HG03066 (cell line): ENCODE measurements at regions not wholly inside any gene's neighbourhood (a gene's known extent, or its start where the extent isn't known, plus 50 kb on each side); places are given as distances from the start of the nearest gene placed in this dataset.

Experiments
- ATAC-seq: cut with Tn5 transposase; IDR thresholded peaks from one replicate; pipeline ENCODE4 v1.9.1; 2021; ENCODE audit warnings: low read depth; ENCODE audit not compliant: unreplicated experiment

DNA sequence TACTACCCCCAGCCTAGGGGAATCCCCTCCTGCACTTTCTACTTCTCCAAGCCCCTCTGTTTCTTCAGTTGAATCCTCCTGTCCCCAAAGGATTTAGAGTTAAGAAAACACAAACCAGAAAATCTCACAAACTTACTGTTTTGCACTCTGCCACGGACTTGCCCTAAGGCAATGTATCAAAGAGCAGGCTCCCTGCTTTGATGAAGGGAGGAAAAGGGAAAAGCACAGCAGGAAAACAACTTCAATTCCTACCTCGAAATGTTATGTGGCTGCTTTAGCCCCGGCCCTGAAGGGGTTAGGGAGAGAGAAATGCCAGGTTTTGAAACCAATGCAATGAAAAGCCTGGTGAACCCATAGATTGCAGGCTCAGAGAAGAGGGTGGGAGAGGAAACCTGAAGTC, 254.7 kb downstream of the MAN2A1 start:
- ATAC-seq = no peak

DNA sequence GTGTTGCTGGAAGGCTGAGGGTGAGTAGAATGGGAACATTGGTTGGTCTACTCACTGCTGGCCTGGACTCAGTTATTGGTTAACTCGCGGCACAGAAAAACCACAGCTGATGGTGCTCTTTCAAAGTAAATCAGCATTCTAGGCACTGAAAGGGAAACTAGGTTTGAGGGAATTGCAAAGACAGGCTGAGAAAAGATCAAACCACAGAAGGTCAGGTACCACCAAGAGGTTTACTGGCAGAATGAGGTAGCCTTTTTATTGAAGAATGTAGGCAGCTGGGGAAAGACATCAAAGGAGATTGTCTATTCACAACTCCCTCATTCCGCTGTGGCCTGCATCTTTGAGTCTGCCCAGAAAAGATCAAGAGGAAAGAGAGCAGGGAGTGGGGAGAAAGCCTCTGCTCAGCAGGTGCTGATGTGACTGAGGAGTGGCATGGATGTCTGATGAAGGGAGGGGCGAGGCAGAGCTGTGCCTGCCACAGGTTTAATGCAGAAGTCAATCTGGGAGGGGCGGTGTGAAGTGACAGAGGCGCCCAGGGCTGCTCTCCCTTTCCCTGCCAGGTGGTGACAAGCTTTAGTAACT, 255.5 kb downstream of the MAN2A1 start:
- ATAC-seq = peak; percentile 71

DNA sequence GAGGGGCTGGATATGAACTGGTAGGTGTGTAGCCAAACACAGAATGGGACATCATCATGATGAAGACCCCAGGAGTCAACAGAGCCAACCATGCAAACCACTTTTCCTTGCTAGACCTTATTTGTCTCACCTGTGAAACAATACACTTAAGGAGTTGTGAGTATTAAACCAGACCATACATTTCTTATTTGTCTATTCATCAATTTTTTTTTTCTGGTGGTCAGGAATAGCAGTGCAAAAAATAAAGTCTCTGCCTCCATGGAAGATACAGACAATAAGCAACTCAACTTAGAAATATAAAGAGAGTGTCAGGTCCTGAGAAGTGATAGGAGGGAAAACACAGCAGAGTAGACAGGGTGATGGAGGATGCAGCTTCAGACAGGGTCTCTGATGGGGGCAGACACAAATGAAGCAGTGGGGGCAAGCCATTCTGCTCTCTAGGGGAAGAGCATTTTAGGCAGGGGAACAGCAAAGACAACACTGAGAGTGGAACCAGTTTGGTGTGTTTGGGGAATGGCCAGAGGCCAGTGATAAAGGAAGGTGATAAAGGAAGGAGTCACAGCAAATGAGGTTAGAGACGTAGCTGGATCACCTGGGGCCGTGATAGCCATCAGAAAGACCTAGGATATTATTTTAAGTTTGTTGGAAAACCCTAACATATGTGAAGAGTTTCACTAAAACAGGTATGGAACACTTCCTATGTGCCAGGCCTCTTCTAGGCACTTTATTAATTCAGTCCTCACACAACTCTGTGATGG, 256.2 kb downstream of the MAN2A1 start:
- ATAC-seq = no peak

DNA sequence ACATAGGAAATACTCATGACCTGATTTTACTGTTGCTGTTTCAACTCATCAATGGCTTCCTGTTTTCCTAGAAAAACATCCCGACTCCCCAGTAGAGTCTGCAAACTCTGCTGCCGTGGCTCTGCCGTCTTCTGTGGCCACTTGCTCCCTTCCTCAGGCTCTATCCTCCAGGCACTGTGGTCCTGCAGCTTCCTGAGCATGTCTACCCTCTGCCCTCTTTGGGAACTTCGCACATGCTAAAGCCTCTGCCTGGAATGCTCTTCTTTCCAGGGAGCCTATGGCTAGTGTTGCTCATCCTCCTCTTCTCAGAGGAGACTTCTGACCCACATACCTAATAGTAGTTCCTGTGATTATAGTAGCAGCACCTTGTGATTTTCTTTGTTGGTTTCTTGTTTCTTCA, 256.9 kb downstream of the MAN2A1 start:
- no peak for ATAC-seq

DNA sequence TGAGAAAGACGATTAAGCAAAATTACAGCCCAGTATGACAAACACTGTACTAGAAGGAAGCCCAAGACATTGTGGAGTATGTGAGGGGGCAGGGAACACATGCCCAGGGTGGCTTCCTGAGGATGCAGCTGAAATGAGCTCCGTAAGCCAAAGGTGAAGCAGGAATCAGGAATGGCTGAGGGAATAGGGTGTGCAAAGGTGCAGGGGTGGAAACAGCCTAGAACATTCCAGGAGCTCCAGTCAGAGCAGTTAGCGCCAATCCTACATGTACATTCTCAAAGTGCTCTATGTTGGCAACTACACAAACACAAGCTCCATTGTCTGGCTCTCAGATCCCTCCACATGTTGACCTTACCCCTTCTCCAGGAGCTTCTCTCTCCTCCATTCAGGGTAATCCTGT, 257.9 kb downstream of the MAN2A1 start:
- ATAC-seq = no peak

DNA sequence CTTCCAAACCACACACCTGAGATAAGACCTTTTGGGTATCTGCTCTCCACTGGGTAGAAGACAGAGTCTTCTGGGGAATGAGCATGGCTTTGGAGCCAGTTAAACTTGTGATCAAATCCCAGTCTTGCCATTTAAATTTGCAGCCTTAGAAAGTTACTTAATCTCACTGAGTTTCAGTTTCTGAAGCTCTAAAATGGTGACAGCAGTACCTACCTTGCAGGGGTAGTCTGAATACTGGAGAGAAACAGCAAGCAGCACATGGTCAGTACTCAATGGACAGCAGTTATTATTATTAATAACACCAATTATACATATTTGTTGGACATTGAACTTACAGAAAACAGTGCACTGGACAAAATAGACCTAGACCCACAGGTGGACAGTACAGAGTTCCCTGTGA, 260.9 kb downstream of the MAN2A1 start:
- no peak for ATAC-seq

DNA sequence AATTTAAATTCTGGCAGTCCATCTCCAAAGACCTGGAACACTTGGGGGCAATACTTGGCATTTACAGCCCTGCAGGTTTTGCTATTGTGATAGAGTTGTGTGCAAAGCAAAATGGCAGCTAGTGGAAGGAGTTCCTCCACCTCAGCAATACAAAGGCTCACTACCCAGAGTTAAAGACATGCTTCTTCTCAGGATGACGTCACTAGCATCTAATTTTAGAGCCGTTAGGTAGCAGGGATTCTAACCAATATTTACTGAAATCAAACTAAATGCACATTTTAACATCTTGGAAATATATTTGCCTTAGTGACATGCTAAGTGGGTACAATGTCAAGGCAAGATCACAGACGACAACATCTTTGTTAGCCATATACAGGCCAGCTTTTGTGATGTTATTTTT, 261.6 kb downstream of the MAN2A1 start:
- no peak for ATAC-seq

DNA sequence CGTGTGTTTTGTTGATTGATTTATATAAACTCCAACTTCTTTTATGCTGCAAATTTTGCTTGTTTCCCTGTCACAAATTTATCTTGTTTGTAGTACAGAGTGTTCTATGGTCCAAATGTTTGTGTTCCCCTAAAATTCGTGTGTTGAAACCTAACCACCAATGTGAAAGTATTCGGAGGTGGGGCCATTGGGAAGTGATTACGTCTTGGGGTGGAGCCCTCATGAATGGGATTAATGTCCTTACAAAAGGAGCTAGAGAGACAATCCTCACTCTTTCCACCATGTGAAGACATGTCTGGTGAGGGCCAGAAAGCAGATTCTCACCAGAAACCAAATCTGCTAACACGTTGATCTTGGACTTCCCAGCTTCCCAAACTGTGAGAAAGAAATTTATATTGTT, 262.0 kb downstream of the MAN2A1 start:
- no peak for ATAC-seq

DNA sequence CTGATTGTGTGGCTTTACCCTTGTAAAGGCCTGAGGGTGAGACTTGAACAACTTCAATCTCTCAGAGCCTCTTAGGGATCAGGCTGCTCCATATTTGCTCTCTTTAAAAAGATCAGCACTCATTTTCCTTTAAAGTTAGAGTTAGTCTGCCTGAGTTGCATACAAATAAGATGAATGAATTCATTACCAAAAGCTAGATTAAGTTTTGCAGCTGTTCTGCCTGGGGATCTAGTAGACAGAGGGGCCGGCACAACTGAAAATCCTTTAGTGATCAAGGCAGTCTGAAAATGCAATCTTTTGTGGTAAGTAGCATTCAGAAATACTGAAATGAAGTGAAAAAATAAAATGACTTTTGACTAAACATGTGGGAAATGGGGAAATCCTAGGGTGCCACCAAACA, 264.0 kb downstream of the MAN2A1 start:
- ATAC-seq = no peak

DNA sequence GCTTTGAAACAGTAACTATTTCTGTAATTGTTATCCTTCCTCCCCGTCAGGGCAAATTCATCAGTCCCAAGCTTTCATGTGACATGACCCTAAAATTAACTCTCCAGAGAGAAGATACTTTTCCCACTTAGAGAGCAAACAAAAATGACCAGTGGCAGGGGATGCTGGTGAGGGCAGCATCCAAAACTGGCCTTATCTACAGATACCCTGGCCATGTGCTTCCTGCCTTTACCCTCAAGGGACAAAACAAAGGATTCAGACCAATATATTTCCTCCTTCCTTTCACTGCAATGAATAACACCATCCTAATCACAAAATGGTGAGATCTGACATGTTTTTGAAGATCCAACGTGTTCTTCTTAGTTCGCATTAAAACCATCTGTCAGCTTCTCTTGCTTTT, 267.2 kb downstream of the MAN2A1 start:
- no peak for ATAC-seq

DNA sequence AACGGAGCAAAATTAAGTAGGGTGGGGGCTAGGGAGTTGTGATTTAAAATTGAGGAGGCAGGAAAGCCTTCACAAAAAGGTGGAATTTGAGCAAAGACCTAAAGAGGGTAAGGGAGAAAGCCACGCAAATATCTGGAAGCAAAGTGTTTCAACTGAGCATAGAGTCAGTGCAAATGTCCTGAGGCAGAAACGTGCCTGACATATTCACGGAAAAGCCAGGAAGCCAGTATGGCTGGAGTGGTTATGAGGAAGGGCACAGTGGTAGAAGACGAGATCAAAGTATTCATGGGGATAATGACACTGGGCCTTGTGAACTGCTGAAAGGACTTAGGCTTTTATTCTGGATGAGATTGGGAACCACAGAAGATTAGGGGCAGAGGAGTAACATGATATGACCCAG, 268.4 kb downstream of the MAN2A1 start:
- ATAC-seq = no peak

DNA sequence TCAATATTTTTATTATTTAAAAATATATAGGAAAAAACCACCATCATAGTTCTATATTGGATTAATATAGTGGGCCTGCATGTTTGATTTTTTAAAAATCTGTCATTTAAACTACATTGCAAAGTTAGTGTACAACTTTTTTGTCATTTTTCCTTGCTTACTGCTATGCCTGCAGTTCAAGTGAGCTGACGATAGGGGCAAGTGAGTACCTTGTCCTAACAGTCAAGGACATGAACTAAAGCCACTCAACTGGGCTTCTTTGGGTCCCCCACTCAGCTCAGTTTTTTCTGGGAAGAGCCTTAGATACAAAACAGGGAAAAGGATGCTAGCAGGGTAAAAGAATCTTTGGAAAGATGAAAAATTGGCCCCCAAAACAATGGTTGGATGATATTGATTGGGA, 269.9 kb downstream of the MAN2A1 start:
- no peak for ATAC-seq

DNA sequence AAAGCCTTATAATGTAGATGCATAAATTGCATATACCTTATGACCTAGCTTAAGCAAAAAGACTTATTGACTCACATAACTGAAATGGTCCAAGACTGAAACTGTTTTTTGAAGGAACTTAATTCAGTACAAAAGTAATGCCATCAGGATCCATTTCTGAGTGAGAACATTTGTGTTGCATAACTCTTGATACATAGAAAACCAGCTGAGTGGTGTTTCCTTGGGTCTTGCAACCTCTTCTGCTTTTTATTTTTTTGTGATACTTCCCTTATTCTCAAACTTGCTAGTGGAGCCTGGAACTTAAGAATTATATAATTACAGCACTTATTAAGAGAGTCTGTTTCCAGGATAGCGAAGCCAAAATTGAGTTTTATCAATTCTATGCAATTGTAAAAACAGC, 272.0 kb downstream of the MAN2A1 start:
- no peak for ATAC-seq

DNA sequence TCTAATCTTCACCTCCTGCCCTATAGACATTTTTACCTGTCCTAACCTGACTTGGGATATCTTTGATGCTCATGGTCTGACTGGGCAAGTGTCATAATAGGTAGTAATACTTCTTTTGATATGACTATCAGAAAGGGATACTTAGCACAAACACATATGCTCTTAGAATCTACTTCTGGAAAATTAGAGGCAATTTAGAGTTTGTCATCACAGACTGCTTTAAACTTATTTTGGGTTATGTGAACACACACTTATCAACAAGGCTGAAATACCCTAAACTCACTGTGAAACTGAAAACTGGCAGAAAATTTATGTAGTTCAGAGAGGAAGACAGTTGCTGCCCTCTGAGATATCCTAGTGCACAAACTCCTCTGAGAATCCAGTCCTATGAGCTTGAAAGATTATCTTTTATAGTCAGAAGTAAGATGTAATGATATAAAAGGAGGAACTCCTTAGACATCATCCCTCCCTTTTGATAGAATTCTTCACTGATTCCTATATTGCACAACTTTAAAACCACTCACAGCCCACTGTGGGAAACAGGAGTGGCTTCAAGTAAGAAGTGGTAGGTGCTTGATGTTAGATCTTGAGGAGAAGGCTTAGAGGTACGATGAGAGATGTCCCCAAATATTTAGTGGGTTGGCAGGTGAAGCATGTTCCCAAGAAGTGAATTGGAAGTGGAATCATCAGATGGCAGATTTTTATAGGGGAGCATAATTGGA, 273.3 kb downstream of the MAN2A1 start:
- ATAC-seq = no peak

DNA sequence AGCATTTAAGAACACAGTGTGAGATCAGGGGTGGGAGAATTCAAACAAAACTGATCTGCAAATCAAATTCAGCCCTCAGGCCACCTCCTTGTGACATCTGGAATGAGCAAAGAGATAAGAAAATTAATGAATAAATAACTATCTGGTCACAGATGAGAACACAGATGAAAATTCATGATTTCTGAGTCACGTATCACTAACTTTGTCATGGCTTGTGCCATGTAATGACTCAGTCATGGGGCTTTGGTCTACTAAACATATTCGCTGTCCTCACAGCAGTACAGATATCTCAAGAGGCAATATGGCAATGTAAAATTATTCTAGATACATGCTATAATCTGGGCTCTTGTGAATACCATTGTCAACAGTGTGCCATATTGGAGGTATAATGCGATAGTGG, 274.4 kb downstream of the MAN2A1 start:
- no peak for ATAC-seq

DNA sequence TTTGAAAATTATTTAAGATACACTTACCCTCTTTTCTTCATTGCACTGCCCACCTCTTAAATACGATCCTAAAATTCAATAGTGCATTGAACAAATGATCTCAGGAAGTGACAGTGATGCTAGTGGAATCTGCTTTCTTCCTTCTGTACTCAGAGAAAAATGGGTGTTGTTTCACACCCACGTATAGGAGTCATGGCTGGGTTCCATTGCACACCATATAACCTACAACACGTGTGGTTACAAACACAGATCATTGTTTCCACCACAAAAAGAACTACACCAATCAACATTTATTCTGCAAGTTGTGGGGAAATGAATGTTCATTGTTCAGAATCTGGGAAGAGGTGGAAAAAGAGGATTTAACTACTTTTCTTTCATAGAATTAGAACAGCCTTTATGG, 275.9 kb downstream of the MAN2A1 start:
- no peak for ATAC-seq

DNA sequence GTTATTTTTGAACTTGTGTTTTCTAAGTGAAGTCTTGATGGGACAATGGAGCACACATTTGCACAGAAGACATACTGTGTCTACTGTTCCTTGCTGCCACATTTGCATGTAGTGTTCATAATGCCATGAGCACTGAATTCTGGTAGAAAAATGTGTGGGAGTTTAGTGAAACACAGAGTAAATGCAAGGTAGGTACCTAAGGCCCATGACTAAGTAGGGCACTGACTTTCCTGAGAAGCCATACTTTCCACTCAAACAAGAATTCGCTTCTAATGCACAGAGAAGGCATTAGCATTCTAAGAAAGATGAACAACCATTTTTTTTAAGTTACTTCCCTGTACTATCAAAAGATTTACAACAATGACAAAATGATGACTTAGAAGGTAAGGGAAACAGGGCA, 282.2 kb downstream of the MAN2A1 start:
- no peak for ATAC-seq

DNA sequence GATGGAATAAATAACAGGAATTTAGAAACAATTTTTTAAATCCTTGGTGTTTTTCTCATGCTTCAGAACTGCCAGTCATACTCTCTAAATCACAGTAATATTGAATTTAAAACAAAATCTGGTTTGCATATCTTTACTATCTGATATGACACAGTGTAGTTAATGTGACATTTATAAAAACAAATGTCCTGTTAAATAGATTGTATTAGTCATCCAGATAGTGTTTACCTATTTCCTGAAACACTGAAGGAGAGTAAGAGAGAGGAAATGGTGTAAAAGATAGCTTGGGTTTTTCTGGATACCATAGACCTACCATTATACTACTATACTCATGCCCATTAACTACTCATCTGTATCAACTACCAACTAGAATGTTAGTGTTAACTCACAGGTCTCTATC, 292.3 kb downstream of the MAN2A1 start:
- no peak for ATAC-seq

DNA sequence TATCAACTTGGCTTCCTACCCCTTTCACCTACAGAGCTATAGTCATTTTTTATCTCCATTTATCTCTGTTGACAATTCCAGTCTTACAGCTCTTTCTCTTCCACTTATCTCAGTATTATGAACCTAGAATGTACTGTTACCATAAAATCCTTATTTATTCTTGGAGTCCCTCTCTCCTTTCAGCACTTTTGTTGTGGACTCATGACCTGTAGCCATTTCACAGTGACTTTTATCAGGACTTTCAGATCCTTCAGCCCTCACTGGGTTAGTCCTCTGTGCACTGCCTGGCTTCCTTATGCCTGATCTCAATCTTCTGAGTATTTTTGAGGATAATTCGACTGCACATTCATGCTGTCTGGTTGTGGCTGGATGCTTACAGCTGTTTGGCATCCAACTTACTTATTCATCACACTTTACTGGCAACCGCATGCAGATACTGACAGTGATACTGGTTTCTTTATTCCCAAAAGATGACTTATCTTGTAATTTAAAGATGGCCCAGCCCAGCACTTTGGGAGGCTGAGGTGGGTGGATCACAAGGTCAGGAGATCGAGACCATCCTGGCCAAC, 293.3 kb downstream of the MAN2A1 start:
- no peak for ATAC-seq

DNA sequence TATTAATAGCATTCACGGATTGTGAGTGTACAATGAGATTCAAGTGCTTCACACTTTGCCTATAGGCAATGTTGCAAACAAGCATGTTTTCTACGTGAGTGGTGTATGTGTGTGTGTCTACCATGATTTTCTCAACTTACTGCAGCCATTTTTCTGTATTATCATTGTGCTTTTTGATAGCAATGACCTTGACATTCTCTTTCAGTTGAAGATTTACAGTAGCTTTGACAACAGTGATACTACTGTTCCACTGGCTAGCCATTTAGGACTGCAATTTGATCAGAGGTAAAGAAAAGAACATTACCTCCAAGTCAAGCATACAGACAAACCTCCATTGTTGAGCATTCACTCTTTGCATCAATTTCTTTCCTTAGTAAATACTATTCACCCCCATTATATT, 297.0 kb downstream of the MAN2A1 start:
- ATAC-seq = no peak

DNA sequence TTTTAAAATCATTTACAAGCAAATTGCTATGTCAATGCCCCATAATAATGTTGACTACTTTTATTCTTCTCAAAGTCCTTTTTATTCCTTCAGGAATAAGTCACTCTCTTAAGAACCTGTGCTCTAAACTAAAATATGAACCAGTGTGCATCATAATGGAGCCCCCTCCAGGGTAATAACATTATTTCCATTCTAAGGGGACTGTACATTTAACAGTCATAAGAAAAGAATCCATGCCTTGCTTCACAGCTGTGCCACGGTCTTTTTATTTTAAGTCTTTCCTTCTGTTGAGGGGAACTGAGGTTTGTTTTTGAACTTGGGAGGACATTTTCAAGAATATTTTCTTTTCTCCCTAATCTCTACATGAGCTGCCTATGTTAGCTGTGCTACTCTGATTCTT, 297.6 kb downstream of the MAN2A1 start:
- ATAC-seq = no peak

DNA sequence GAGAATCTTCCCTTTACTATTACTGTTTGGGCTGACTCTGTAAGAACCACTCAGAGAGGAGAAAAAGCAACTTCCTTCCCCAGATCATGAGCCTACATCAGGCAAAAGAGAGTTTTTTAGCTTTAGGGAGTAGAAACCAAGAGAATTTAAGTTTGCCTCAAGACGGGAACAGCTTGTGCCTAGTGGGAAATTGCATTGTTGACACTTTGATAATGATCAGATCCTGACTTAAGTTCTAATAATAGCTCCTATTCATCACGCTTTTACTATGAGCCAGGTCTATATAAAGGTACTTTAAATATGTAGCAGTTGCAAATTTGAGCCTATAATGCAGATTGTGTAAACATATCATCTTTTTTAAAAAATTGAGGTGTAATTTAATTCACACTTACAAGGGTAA, 298.2 kb downstream of the MAN2A1 start:
- no peak for ATAC-seq
